Neural cell (in vitro differentiated cells): ENCODE measurements at regions not wholly inside any gene's neighbourhood (a gene's known extent, or its start where the extent isn't known, plus 50 kb on each side); places are given as distances from the start of the nearest gene placed in this dataset.

Source experiments
- H2AFZ ChIP-seq: fragments of 200-600, 300-800 bp; sonication (generic), shearing (Covaris generic); 2 replicates; pipeline ENCODE4 v1.6.0; 2014; ENCODE audit warnings: low read depth, mild to moderate bottlenecking, antibody characterized with exemption, low read length, moderate library complexity
- H3F3A ChIP-seq: fragments of 200-600 bp; shearing (Covaris generic); 2 replicates; pipeline ENCODE4 v1.6.1; 2016; ENCODE audit warnings: mild to moderate bottlenecking, moderate library complexity, mixed read lengths, antibody characterized with exemption, low read length; ENCODE audit not compliant: insufficient read depth, poor library complexity, severe bottlenecking
- H3K27ac ChIP-seq: fragments of 200-600, 300-800 bp; sonication (generic), shearing (Covaris generic); 2 replicates; pipeline ENCODE4 v1.5.1; 2014; ENCODE audit warnings: mild to moderate bottlenecking, low read length, moderate library complexity
- H3K27me3 ChIP-seq: fragments of 300-800, 200-600 bp; sonication (generic), shearing (Covaris generic); 2 replicates; pipeline ENCODE4 v1.6.0; 2014; ENCODE audit warnings: mild to moderate bottlenecking, low read depth, low read length, moderate library complexity; ENCODE audit not compliant: insufficient read depth
- H3K36me3 ChIP-seq: fragments of 300-800, 200-600 bp; sonication (generic), shearing (Covaris generic); 2 replicates; pipeline ENCODE4 v1.5.1; 2014; ENCODE audit warnings: mild to moderate bottlenecking, antibody characterized with exemption, low read length, moderate library complexity; ENCODE audit not compliant: insufficient read depth
- H3K4me2 ChIP-seq: fragments of 300-800, 200-600 bp; sonication (generic), shearing (Covaris generic); 2 replicates; pipeline ENCODE4 v1.6.0; 2014; ENCODE audit warnings: mild to moderate bottlenecking, low read length
- H3K4me3 ChIP-seq: fragments of 300-800, 200-600 bp; sonication (generic), shearing (Covaris generic); 2 replicates; pipeline ENCODE4 v1.5.1; 2014; ENCODE audit warnings: mild to moderate bottlenecking, low read length, moderate library complexity
- H3K79me2 ChIP-seq: fragments of 200-600 bp; shearing (Covaris generic); replicated peaks from 2 replicates; pipeline ENCODE4 v1.6.0; 2014; ENCODE audit warnings: mild to moderate bottlenecking, low read length, moderate library complexity; ENCODE audit not compliant: insufficient read depth
- H3K9ac ChIP-seq: fragments of 300-800, 200-600 bp; sonication (generic), shearing (Covaris generic); 2 replicates; pipeline ENCODE4 v1.6.1; 2016; ENCODE audit warnings: mild to moderate bottlenecking, low read length, mixed read lengths
- H3K9me2 ChIP-seq: fragments of 200-600 bp; shearing (Covaris generic); 2 replicates; pipeline ENCODE4 v1.6.1; 2016; ENCODE audit warnings: mild to moderate bottlenecking, low read length, mixed read lengths; ENCODE audit not compliant: insufficient read depth
- H3K9me3 ChIP-seq: fragments of 200-600, 300-800 bp; sonication (generic), shearing (Covaris generic); 2 replicates; pipeline ENCODE4 v1.6.1; 2016; ENCODE audit warnings: mild to moderate bottlenecking, mixed run types, low read length, moderate library complexity, mixed read lengths
- H4K20me1 ChIP-seq: fragments of 200-600 bp; shearing (Covaris generic); 2 replicates; pipeline ENCODE4 v1.6.1; 2016; ENCODE audit warnings: mild to moderate bottlenecking, mixed run types; ENCODE audit not compliant: insufficient read depth
- CTCF ChIP-seq: fragments of 450-650 bp; IDR thresholded peaks from 2 replicates; pipeline ENCODE4 v1.5.1; 2014; ENCODE audit warnings: antibody characterized with exemption, mild to moderate bottlenecking, moderate library complexity; ENCODE audit not compliant: poor library complexity, severe bottlenecking
- EP300 ChIP-seq: fragments of 450-650 bp; conservative IDR thresholded peaks from 2 replicates; pipeline ENCODE4 v1.6.1; 2014; ENCODE audit warnings: antibody characterized with exemption, mild to moderate bottlenecking, moderate library complexity; ENCODE audit not compliant: poor library complexity, severe bottlenecking
- EZH2 ChIP-seq: fragments of 200-600, 300-800 bp; shearing (Covaris generic), sonication (generic); IDR thresholded peaks from 2 replicates; pipeline ENCODE4 v1.6.1; 2014; ENCODE audit warnings: antibody characterized with exemption, low read length, borderline replicate concordance, mild to moderate bottlenecking; ENCODE audit not compliant: insufficient read depth, poor library complexity, severe bottlenecking
- MXI1 ChIP-seq: fragments of 450-650 bp; conservative IDR thresholded peaks from 2 replicates; pipeline ENCODE4 v1.6.1; 2014; ENCODE audit warnings: antibody characterized with exemption, mild to moderate bottlenecking; ENCODE audit not compliant: poor library complexity, severe bottlenecking
- POLR2AphosphoS5 ChIP-seq: IDR thresholded peaks from 2 replicates; pipeline ENCODE4 v1.6.1; 2012
- RAD21 ChIP-seq: fragments of 450-650 bp; conservative IDR thresholded peaks from 2 replicates; pipeline ENCODE4 v1.6.1; 2014; ENCODE audit warnings: antibody characterized with exemption, mild to moderate bottlenecking, moderate library complexity
- REST ChIP-seq: IDR thresholded peaks from 2 replicates; pipeline ENCODE4 v1.6.1; 2012; ENCODE audit warnings: borderline replicate concordance
- SMC3 ChIP-seq: fragments of 450-650 bp; conservative IDR thresholded peaks from 2 replicates; pipeline ENCODE4 v1.6.1; 2014; ENCODE audit warnings: antibody characterized with exemption, mild to moderate bottlenecking, moderate library complexity; ENCODE audit not compliant: poor library complexity
- TAF1 ChIP-seq: IDR thresholded peaks from 2 replicates; pipeline ENCODE4 v1.6.1; 2012; ENCODE audit warnings: low read depth

- Histone ChIP-seq H3K9ac (no peak overlapping the region), H3K27me3 (no peaks in the 10 kb centered on the region), H3F3A (no peaks in the 10 kb centered on the region), H3K4me3 (no peak overlapping the region), H3K36me3 (no peaks in the 10 kb centered on the region), H2AFZ (no peak overlapping the region), H3K4me2 (no peak overlapping the region), H4K20me1 (no peaks in the 10 kb centered on the region), H3K27ac (no peak overlapping the region), H3K9me3 (no peaks in the 10 kb centered on the region), H3K9me2 (no peaks in the 10 kb centered on the region), H3K79me2 (no peaks in the 10 kb centered on the region)
- TF ChIP-seq MXI1 (no peak), TAF1 (no peak), EP300 (no peak), EZH2 (no peak), CTCF (no peak), SMC3 (no peak), REST (no peak), RAD21 (no peak), POLR2AphosphoS5 (no peak)
Observed at GRCh38 chr4:34851411-34851810, 1392.9 kb downstream of the ARAP2 start.

GRCh38 chr4:34854451-34854850 is 1389.9 kb downstream of the ARAP2 start:
- no peak overlapping the region for H2AFZ ChIP-seq
- H4K20me1 ChIP-seq = no peaks in the 10 kb centered on the region
- no peaks in the 10 kb centered on the region for H3K79me2 ChIP-seq

More at GRCh38 chr4:34854451-34854850, 1389.9 kb downstream of the ARAP2 start:
- Histone ChIP-seq H3K27me3 (no peaks in the 10 kb centered on the region), H3K9me3 (no peaks in the 10 kb centered on the region), H3K4me3 (no peak overlapping the region), H3K36me3 (no peaks in the 10 kb centered on the region), H3K9ac (no peak overlapping the region), H3K4me2 (no peak overlapping the region), H3F3A (no peaks in the 10 kb centered on the region), H3K27ac (no peak overlapping the region), H3K9me2 (no peaks in the 10 kb centered on the region)
- TF ChIP-seq TAF1 = no peak
- no peak for TF ChIP-seq POLR2AphosphoS5
- no peak for TF ChIP-seq REST
- no peak for TF ChIP-seq MXI1
- no peak for TF ChIP-seq RAD21
- no peak for TF ChIP-seq EZH2
- no peak for TF ChIP-seq EP300
- no peak for TF ChIP-seq CTCF
- no peak for TF ChIP-seq SMC3
